Fibroblast of skin of scalp (primary cell): ENCODE measurements at regions not wholly inside any gene's neighbourhood (a gene's known extent, or its start where the extent isn't known, plus 50 kb on each side); places are given as distances from the start of the nearest gene placed in this dataset.
"Not testable (repeated sequence)": the region's sequence is repeated elsewhere in the genome, so short reads cannot be mapped to it uniquely, and the experiment has no call there.

Experiments used
- DNase-seq: peaks from one replicate; pipeline ENCODE4 v3.0.0-alpha.2; 2013

DNA sequence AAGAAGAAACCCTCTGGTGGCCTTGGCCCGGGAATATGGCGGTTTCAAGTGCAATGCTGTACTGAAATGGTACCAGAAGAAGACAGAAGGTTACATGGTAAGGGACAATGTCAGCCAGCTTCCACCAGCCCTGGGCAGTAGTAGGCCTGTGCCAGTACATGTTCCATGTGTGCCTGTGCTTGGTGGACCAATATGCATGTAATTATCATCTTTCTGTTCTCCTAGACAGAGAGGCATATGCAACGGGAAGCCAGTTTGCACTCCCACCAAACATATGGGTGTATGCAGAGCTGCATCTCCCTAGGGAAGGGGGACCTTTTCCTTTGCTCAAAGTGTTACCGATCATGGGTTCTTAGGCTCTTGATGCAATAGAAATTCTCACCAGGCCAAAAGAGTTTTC, 80.9 kb upstream of the ADORA2B start:
- not testable (repeated sequence) for DNase-seq

DNA sequence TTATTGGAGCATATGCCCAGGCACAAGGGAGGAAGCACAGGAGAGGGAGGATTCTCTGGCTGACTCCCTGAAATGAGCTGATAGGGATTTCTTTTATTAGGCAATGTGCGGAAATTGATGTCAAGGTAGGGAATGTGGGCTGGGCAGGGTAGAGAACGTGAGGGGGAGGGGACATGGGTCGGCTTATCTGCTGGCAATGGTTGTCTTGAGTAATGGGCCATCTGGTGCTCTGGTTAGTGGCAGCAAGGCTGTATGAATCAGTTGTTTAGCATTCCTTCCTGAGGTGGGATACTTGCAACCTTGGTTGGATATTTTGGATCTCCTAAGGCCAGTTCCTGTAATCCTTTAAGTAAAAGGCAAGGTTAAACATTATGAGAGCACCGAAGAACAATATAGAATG, 80.5 kb upstream of the ADORA2B start:
- not testable (repeated sequence) for DNase-seq

DNA sequence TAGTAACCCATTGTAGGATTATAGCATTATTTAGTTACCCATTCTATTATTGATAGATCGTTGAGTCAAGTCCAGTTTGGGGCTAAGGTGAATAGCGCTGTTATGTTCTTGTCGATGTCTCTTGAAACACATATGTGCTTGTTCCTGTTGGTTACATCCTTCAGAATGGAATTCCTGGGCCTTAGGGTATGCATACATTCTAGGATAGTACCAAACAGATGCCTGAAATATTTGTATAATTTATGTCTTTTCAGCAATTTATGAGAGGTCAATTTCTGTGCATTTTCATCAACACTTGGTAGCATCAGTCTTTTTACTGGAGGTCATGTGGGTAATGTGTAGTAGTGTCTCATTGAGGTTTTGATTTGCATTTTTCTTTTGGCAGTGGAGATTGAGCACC, 78.9 kb upstream of the ADORA2B start:
- not testable (repeated sequence) for DNase-seq

DNA sequence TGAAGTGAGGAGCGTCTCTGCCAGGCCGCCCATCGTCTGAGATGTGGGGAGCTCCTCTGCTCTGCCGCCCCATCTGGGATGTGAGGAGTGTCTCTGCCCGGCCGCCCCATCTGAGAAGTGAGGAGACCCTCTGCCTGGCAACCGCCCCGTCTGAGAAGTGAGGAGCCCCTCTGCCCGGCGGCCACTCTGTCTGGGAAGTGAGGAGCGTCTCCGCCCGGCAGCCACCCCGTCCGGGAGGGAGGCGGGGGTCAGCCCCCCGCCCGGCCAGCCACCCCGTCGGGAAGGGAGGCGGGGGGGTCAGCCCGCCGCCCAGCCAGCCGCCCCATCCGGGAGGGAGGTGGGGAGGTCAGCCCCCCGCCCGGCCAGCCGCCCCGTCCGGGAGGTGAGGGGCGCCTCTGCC, 77.6 kb upstream of the ADORA2B start:
- not testable (repeated sequence) for DNase-seq

DNA sequence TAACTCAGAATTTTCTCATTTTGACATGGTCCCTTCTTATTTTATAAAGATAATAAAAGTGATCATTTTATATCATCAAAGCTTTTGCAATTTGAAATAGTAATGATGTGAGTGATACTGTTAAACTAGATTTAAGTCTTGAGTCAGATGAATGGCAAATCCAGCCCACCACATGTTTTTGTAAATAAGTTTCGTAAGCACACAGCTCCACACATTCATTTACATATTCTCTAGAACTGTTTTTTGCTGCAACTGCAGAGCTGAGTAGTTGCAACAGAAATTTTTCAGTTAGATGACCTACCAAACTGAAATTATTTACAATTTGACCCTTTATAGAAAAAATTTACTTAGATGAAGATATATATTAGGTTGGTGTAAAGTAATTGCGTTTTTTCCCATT, 75.1 kb upstream of the ADORA2B start:
- DNase-seq = not testable (repeated sequence)

DNA sequence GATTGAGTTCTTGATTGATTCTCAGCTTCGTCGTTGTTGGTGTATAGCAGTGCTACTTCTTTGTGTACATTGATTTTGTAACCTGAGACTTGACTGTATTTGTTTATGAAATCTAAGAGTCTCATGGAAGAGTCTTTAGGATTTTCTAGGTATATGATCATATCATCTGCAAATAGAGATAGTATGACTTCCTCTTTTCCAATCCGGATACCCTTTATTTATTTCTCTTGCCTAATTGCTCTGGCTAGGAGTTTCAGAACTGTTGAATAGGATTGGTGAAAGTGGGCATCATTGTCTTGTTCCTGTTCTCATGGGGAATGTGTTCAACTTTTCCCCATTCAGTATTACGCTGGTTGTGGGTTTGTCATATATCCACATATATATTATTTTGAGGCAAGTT, 72.3 kb upstream of the ADORA2B start:
- DNase-seq = not testable (repeated sequence)

DNA sequence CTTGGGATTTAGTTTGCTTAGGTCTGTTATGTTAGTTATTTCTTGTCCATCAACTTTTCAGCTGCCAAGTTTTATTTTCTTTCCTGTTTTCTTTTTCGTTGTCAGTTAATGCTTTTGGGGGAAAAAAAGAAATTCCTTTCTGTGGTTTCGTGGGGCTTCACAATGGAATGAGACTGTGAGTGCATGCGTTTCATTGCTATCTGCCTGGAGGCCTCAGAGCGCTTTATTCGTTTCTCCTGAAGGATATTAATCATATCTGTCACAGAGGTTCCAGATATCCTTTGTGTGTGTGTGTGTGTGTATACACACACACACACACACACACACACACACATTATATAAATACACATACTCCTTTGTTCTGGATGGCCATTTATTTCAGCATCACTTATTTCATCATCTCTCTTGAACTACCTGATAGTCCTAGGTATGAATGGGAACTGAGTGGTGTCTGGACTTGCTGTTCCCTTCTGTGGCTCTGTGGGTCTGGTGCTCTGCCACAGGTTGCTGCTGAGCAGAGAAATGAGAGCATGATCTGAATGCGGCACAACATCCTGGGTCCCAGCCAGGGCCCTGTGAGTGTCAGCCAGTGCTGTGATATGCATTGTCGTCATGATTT, 66.9 kb upstream of the ADORA2B start:
- DNase-seq = peak; percentile 43

DNA sequence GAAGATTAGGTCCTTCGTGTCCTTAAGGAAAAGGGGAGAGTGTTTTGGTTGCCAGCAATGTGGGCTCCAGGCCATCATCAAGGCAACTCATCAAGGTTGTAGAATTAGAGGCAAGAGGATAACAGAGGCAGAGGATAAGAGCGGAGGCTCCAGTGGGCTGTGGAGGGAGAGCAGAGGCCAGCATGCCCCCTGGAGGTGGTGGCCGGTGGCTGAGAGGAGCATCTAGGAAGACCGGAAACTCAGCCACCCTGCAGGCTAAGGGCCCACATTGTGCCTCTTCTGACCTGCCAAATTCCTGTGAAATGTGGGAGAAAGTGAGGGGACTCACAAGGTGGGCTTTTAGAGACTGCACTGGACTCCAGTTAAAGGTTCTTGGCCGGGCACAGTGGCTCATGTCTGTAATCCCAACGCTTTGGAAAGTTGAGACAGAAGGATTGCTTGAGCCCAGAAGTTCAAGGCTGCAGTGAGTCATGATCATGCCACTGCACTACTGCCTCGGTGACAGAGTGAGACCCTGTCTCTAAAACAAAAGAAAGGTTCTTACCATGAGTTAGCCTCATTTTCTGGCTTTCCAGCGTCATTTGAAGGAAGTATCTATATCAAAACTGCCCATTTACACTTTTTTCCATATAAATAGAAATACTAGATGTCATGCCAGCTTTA, 62.7 kb upstream of the ADORA2B start:
- no peak for DNase-seq

DNA sequence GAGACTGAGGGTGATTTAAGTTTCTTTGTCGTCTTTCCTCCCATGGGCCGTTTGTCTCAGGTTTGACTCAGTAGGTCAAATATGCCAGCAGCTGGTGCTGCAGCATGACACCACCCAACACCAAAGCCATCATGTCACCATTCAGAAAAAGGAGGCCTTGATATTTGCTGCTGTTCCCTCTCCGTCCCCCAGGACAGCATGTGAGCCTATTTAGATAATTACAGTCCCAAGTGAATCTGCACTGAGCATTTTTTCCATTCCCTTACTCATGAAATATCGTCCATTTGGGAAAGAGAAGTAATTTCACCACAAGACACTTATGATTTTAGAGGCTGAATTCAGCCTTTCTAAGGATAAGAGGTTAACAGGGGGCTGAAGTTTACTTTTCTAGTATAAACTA, 62.2 kb upstream of the ADORA2B start:
- DNase-seq = peak; percentile 23

DNA sequence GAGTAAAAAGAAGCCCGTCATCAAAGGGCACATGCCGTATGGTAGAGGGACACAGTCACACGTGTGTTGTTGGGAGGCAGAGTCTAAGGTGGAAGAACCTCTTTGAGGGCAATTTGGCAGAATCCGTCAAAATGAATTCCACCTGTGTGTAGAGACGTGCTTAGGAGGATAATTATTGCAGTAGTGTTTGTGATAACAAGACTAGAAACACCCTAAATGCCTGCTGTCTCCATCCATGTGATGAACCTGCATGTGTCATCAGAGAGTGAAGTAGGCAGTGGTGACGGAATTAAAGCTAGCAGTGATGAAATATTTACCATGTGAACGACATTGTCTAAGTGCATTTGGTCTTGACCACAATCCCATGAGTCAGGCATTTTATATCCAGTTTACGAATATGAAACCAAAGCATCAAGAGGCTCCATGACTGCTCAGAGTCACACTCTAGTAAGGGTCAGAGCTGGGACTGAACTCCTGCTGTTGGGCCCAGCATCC, 61.3 kb upstream of the ADORA2B start:
- peak; percentile 80 for DNase-seq

DNA sequence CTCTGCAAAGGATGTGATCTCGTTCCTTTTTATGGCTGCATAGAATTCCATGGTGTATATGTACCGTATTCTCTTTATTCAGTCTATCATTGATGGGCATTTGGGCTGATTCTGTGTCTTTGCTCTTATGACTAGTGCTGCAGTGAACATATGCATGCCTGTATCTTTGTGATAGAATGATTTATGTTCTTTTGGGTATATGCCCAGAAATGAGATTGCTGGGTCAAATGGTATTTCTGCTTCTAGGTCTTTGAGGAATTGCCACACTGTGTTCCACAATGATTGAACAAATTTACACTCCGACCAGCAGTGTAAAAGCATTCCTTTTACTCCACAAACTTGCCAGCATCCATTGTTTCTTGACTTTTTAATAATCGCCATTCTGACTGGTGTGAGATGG, 60.2 kb upstream of the ADORA2B start:
- DNase-seq = peak; percentile 79

DNA sequence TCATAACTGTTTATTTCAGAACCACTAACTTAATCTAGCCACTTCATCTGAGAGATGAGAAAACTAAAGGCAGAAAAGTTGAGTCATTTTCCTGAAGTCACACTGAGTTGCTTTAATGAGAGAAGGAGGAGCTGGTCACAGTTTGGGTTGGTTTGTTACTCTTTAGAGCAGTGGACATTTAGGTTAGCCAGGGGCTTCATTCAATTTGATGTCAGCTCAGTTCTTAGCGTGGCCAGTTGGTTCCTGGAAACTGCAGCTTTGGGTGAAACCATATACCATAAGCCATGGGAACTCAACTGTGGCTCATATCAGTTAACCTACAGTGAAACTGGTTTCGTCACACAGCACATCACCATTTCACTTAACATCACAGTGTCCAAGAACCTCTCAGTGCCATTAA, 59.2 kb upstream of the ADORA2B start:
- DNase-seq = no peak

DNA sequence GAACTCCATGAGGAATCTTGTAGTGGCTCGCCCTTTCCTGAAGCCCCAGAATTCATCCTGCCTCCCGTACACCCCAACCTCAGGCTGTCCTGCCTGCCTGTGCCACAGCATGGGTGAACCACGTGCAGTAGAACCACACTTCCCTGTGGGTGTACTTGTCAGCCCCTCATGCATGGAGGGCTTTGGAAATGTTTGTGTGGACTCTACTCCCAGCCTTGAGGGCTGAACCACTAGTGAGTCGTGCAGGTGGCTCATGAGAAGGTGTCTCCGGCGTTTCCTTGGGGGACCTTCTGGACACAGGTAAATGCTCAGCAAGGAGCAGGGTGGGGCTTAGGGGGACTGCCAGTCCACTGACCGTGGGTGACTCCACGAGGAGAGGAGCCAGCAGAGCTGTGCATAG, 58.7 kb upstream of the ADORA2B start:
- DNase-seq = no peak

DNA sequence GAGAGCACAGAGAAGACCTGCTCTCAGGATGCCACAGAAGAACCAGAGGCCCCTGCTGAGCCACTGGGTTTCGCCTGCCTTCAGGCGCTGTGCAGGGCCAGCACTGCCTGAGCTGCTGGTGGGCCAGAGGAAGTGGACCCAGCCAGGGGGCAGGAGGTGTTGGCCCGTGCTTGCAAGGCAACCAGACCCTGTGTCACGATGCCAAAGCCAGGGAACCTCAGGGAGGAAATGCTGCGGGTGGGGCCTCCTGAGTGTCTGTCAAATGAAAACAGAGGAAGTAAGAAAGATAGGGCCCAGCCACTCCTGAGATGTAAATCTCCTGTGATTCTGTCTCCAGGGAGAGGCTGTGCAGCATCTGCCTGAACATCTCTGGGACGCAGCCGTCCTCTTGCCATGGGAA, 58.1 kb upstream of the ADORA2B start:
- DNase-seq = no peak

DNA sequence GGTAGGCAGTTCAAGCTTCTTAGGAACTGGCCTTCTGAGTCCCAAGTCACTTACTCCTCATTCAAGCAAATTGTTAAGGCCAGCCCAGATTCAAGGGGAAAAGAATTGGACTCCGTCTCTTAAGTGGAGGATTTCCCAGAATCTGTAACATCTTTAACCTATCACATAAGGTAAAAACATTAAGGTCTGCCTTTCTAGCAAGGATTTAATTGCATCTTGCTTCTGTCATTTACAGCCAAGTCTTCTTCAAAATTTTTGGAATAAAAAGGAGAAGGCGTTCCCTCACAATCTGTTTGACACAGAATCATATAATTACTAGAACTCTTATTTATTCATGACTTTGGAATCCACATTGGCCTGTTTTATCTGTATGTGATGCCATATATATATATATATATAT, 56.5 kb upstream of the ADORA2B start:
- DNase-seq = no peak

DNA sequence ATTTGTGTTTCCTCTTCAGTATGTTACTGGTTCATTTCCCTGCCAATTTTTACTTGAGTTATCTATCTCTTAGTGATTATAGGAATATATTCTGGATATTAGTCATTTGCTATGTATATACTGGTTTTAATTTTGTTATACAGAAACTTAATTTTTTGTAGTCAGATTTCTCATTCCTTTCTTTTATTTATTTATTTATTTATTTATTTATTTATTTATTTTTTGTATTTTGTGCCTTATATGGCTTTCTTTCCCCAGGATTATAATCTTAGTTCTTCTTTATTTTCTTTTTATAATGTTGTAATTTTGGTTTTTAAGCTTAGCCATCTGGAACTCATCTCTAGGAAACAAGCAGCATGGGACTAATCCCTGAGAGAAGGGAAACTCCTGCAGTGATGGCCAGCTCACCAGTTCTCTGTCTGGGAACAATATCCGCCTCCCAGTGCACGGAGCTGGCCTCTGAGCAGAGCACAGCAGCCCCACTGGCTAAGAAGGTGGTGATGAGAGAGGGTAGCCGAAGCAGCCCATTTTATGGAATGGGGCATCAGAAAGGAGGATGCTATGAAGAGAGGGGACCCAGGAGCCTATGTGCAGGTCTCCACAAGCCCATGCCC, 54.5 kb upstream of the ADORA2B start:
- peak; percentile 53 for DNase-seq

DNA sequence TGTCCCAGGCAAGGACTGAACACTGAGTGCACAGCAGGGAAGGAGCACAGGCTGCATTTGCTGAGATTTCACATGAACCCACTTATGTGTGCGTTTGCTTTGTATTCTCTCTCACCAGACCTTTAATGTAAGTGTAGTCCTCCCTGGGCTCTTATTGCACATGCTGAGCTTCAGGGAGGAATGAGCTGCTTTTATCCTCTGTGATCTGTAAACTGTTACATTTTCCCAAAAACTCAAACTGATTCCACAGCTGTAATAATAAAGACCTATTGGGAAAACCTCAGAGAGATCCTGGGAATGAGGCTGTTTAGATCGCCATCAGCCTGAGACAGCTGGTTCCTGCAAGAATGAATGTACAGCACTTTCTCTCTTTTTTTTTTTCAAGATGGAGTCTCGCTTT, 53.6 kb upstream of the ADORA2B start:
- DNase-seq = peak; percentile 49

DNA sequence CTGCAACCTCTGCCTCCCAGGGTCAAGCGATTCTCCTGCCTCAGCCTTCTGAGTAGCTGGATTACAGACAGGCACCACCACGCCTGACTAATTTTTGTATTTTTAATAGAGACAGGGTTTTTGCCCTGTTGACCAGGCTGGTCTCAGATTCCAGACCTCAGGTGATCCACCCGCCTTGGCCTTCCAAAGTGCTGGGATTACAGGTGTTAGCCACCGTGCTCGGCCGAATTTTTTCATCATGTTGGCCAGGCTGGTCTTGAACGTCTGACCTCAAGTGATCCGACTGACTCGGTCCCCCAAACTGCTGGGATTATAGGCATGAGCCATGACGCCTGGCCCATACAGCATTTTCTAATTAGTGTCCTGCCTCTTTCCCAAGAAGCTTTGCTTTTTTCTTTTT, 52.7 kb upstream of the ADORA2B start:
- DNase-seq = no peak

DNA sequence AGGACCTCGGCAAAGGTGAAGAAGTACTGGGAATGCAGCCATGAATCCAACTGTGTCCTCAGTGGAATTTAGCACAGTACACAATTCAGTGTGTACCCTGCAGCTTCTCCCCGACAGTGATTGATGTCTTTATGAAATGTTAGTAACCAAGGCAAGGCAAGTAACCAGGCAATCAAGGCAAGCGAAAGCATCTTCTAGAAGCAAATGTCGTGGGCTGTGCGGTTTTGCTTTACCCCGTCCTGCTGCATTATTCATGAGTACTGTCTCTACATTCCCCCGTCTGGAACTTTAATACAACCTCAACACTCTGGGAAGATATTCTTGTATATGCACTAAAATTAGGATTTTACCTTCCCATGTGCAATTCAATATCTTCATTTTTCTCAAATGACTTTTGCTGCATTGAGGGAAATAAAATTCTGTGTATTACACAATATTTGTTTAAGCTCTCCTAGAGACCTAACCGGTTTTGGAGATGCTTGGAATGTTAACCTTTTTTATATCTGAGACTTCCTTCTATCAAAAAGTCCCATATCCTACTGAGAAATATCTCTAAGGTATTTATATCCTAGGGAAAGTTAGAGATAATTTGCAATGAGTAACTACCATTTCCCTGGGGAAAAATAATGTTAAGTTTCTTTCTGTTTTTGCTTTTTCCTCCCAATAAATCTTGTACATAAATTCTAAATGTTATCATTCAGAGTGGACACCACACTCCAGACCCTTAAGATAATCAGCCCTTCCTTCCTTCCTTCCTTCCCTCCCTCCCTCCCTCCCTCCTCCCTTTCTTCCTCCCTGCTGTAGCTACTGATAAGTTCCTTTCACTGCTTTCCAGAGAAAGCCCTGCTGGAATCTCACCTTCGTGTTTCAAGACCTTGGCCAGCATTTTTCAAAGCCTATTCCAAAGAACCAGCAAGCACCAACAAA, 51.9 kb upstream of the ADORA2B start:
- peak; percentile 69 for DNase-seq

DNA sequence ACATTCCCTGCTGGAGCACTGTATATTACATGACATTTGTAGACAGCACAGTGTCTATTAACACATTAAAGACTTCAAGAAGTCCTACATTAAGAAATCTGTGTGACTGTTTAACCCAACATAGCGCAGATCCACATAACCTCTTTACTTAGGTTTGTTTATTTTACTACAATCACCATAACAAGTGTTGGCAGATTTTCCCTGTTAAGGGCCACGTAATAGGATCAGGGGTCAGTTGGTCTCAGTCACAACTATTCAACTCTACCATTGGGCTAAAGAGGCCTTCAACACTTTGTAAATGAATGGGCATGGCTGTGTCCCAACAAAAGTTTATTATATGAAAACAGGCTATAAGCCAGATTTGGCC, 51.3 kb upstream of the ADORA2B start:
- no peak for DNase-seq

DNA sequence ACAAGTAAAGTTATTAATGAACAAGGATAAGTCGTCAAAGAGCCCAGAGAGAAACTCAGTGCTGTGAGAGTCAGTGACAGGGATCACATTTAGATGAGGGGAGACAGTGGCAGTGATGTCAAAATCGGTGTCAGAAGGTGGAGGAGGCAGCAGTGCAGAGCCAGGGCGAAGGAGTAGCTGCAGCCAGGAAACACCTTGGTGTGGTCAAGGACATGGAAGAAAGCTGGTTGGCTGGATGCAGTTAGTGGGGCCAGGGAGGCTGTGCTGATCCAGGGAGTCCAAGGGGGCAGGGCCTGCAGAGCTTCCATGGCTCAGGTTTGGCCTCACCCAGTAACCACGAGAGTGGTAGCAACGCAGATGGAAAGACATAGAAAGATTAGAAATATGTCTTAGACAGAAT, 50.7 kb upstream of the ADORA2B start:
- no peak for DNase-seq

DNA sequence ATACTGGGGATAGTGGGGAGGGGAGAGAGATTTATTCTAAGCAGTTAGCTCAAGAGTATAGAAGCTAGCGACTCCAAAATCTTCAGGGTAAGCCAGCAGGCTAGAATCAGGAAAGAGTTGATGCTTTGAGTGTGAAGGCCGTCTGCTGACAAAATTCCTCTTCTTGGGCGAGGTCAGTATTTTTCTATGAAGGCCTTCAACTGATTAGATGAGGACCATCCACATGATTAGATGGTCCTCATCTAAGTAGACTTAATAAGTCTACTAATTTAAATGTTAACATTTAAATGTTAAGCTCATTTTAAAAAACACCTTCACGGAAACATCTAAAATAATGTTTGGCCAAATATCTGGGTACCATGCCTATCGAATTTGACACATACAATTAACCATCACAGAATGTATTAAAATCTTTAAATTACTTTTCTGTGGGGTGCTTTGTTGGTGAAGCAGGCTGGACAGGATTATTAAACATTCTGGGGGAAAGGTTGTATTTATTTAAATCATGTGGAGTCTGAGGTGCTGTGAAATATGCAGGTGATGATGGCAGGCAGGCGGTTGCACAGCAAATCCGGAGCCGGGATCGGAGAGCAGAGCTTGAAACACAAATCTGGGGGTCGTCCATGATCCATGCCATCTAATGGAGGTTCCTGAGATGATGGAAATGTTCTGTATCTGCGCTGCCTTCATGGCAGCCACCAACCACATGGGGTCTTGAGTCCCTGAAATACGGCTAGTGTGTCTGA, 49.8 kb upstream of the ADORA2B start:
- DNase-seq = no peak
